GM12878 (cell line): ENCODE measurements at regions not wholly inside any gene's neighbourhood (a gene's known extent, or its start where the extent isn't known, plus 50 kb on each side); places are given as distances from the start of the nearest gene placed in this dataset.

ENCODE experiments used
- CTCF ChIP-seq, 3 experiments: IDR thresholded peaks in 2 of 3; conservative IDR thresholded peaks in 1 of 3; 2 replicates each; pipeline ENCODE4 v1.5.1; 2011; ENCODE audit warnings: low read depth in 3 of 3, low read length in 3 of 3, mild to moderate bottlenecking in 3 of 3, control low read depth in 2 of 3, moderate library complexity in 2 of 3, inconsistent platforms in 1 of 3, mixed read lengths in 1 of 3; ENCODE audit not compliant: control insufficient read depth in 2 of 3, insufficient read depth in 1 of 3; ENCODE audit errors: extremely low read depth in 1 of 3
- E2F8 ChIP-seq: fragments of 450-650 bp; IDR thresholded peaks from 2 replicates; pipeline ENCODE4 v1.6.1; 2018; ENCODE audit warnings: mild to moderate bottlenecking, low read depth, moderate library complexity; ENCODE audit not compliant: partially characterized antibody
- ETV6 ChIP-seq, 2 experiments: fragments of 450-650 bp in 1 of 2; IDR thresholded peaks in 1 of 2; conservative IDR thresholded peaks in 1 of 2; 2 replicates each; pipeline ENCODE4 v1.6.1; 2014; ENCODE audit warnings: antibody characterized with exemption in 1 of 2, borderline replicate concordance in 1 of 2, low read depth in 1 of 2, mild to moderate bottlenecking in 1 of 2, moderate library complexity in 1 of 2
- JUND ChIP-seq: IDR thresholded peaks from 2 replicates; pipeline ENCODE4 v1.6.1; 2012; ENCODE audit warnings: low read depth, mild to moderate bottlenecking, low read length, improper control_type of control experiment, moderate library complexity
- MAX ChIP-seq: IDR thresholded peaks from 2 replicates; pipeline ENCODE4 v1.6.1; 2012; ENCODE audit warnings: low read depth, low read length, improper control_type of control experiment
- MLLT1 ChIP-seq: fragments of 450-650 bp; IDR thresholded peaks from 2 replicates; pipeline ENCODE4 v1.6.1; 2016; ENCODE audit warnings: mild to moderate bottlenecking
- MXI1 ChIP-seq: fragments of 150-350 bp; IDR thresholded peaks from 2 replicates; pipeline ENCODE4 v1.6.1; 2011; ENCODE audit warnings: low read depth, mild to moderate bottlenecking, inconsistent platforms, low read length, improper control_type of control experiment
- POLR2A ChIP-seq: IDR thresholded peaks from 2 replicates; pipeline ENCODE4 v1.6.1; 2011; ENCODE audit warnings: low read depth, mild to moderate bottlenecking, low read length
- POU2F2 ChIP-seq: IDR thresholded peaks from 3 replicates; pipeline ENCODE4 v1.6.1; 2011; ENCODE audit warnings: low read depth, mild to moderate bottlenecking, low read length, borderline replicate concordance
- RELB ChIP-seq: fragments of 450-650 bp; IDR thresholded peaks from 2 replicates; pipeline ENCODE4 v1.6.1; 2017; ENCODE audit warnings: low read depth, mild to moderate bottlenecking, moderate library complexity
- REST ChIP-seq: IDR thresholded peaks from 2 replicates; pipeline ENCODE4 v1.6.1; 2012; ENCODE audit warnings: mild to moderate bottlenecking, low read depth, low read length
- USF2 ChIP-seq: IDR thresholded peaks from 2 replicates; pipeline ENCODE4 v1.6.1; 2011; ENCODE audit warnings: low read depth, low read length, improper control_type of control experiment, borderline replicate concordance

- no peak for TF ChIP-seq POLR2A
- no peak for TF ChIP-seq CTCF (IDR thresholded peaks at IDR 0.05 in 2 of 3, conservative IDR thresholded peaks at IDR 0.05 in 1 of 3; ENCODE audit: control insufficient read depth in 2 of 3, extremely low read depth in 1 of 3, insufficient read depth in 1 of 3, low read depth in 3 of 3, low read length in 3 of 3)
- no peak for TF ChIP-seq ETV6 (conservative IDR thresholded peaks at IDR 0.05 in 1 of 2, IDR thresholded peaks at IDR 0.05 in 1 of 2; ENCODE audit: borderline replicate concordance in 1 of 2, low read depth in 1 of 2)
- no peak for TF ChIP-seq RELB
- no peak for TF ChIP-seq REST
- TF ChIP-seq USF2: no peak
- no peak for TF ChIP-seq MAX
- no peak for TF ChIP-seq MXI1
- TF ChIP-seq POU2F2: no peak
- TF ChIP-seq E2F8: no peak
- TF ChIP-seq MLLT1: no peak
- no peak for TF ChIP-seq JUND
These were observed 121.7 kb upstream of the SDK2 start for GRCh38 chr17:73765824-73766563.
